Stomach smooth muscle (tissue), 2 donors: ENCODE measurements at regions not wholly inside any gene's neighbourhood (a gene's known extent, or its start where the extent isn't known, plus 50 kb on each side); places are given as distances from the start of the nearest gene placed in this dataset.

Experiments
- H3K27ac ChIP-seq: one replicate; pipeline ENCODE4 v1.7.0; 2013; ENCODE audit warnings: mild to moderate bottlenecking, low read length, inconsistent platforms
- H3K27me3 ChIP-seq, 2 donors: one replicate each; pipeline ENCODE4 v1.7.0; 2013; ENCODE audit warnings: low read length in 2 of 2; ENCODE audit not compliant: insufficient read depth in 2 of 2, control insufficient read depth in 1 of 2
- H3K36me3 ChIP-seq, 2 donors: one replicate each; pipeline ENCODE4 v1.7.0; 2013; ENCODE audit warnings: low read length in 2 of 2; ENCODE audit not compliant: control insufficient read depth in 2 of 2, insufficient read depth in 2 of 2
- H3K4me1 ChIP-seq: one replicate; pipeline ENCODE4 v1.7.0; 2013; ENCODE audit warnings: low read length; ENCODE audit not compliant: control insufficient read depth, insufficient read depth
- H3K4me3 ChIP-seq, 2 donors: one replicate each; pipeline ENCODE4 v1.7.0; 2013; ENCODE audit warnings: low read length in 2 of 2
- H3K9ac ChIP-seq, 2 donors: one replicate each; pipeline ENCODE4 v1.7.0; 2013; ENCODE audit warnings: low read length in 2 of 2, mild to moderate bottlenecking in 1 of 2
- H3K9me3 ChIP-seq, 2 donors: one replicate each; pipeline ENCODE4 v1.7.0; 2013; ENCODE audit warnings: low read length in 2 of 2; ENCODE audit not compliant: control insufficient read depth in 2 of 2
- donor health status: healthy.
- donor health status: Pancreatic carcinoma.

- H3K4me1 ChIP-seq: no peaks in the 10 kb centered on the region
- H3K9me3 ChIP-seq: no peaks in the 10 kb centered on the region
- peaks cover 0 to 3% of the 10 kb centered on the region in 2 donors for H3K27me3 ChIP-seq
- no peaks in the 10 kb centered on the region for H3K36me3 ChIP-seq
- no peak overlapping the region for H3K9ac ChIP-seq
- no peak overlapping the region for H3K27ac ChIP-seq
- H3K4me3 ChIP-seq: no peak overlapping the region
These were observed 121.4 kb upstream of the HDAC4 start for GRCh38 chr2:239522002-239522739.

GRCh38 chr2:239521518-239521815 lies 120.6 kb upstream of the HDAC4 start:
- Histone ChIP-seq H3K4me3 (no peak overlapping the region), H3K36me3 (no peaks in the 10 kb centered on the region), H3K4me1 (no peaks in the 10 kb centered on the region), H3K9ac (no peak overlapping the region), H3K9me3 (no peaks in the 10 kb centered on the region), H3K27me3 (peaks cover 0 to 3% of the 10 kb centered on the region in 2 donors), H3K27ac (no peak overlapping the region)

GRCh38 chr2:239520811-239521517 lies 120.1 kb upstream of the HDAC4 start:
- Histone ChIP-seq H3K27ac (no peak overlapping the region), H3K27me3 (peaks cover 0 to 2% of the 10 kb centered on the region in 2 donors), H3K9me3 (no peaks in the 10 kb centered on the region), H3K36me3 (no peaks in the 10 kb centered on the region), H3K4me3 (no peak overlapping the region), H3K9ac (no peak overlapping the region), H3K4me1 (no peaks in the 10 kb centered on the region)

- Histone ChIP-seq H3K4me3 (no peak overlapping the region), H3K9me3 (no peaks in the 10 kb centered on the region), H3K4me1 (no peaks in the 10 kb centered on the region), H3K27ac (no peak overlapping the region), H3K27me3 (no peaks in the 10 kb centered on the region), H3K36me3 (no peaks in the 10 kb centered on the region), H3K9ac (no peak overlapping the region)
These were observed 119.2 kb upstream of the HDAC4 start for GRCh38 chr2:239519921-239520585.

GRCh38 chr2:239519089-239519920 lies 118.5 kb upstream of the HDAC4 start:
- no peaks in the 10 kb centered on the region for H3K9me3 ChIP-seq
- H3K9ac ChIP-seq: no peak overlapping the region
- no peak overlapping the region for H3K27ac ChIP-seq
- no peak overlapping the region for H3K4me3 ChIP-seq
- H3K4me1 ChIP-seq: no peaks in the 10 kb centered on the region
- no peaks in the 10 kb centered on the region for H3K27me3 ChIP-seq
- H3K36me3 ChIP-seq: no peaks in the 10 kb centered on the region

GRCh38 chr2:239518286-239519088 lies 117.7 kb upstream of the HDAC4 start:
- H3K4me3 ChIP-seq: no peak overlapping the region
- no peaks in the 10 kb centered on the region for H3K4me1 ChIP-seq
- H3K27me3 ChIP-seq: no peaks in the 10 kb centered on the region
- no peaks in the 10 kb centered on the region for H3K9me3 ChIP-seq
- H3K27ac ChIP-seq: no peak overlapping the region
- H3K9ac ChIP-seq: no peak overlapping the region
- H3K36me3 ChIP-seq: no peaks in the 10 kb centered on the region

- H3K27ac ChIP-seq: no peak overlapping the region
- H3K36me3 ChIP-seq: no peaks in the 10 kb centered on the region
- H3K4me3 ChIP-seq: no peak overlapping the region
- H3K4me1 ChIP-seq: no peaks in the 10 kb centered on the region
- H3K27me3 ChIP-seq: no peaks in the 10 kb centered on the region
- no peaks in the 10 kb centered on the region for H3K9me3 ChIP-seq
- H3K9ac ChIP-seq: no peak overlapping the region
These were observed 116.9 kb upstream of the HDAC4 start for GRCh38 chr2:239517686-239518085.

- Histone ChIP-seq H3K9ac (no peak overlapping the region), H3K4me3 (no peak overlapping the region), H3K4me1 (no peaks in the 10 kb centered on the region), H3K9me3 (no peaks in the 10 kb centered on the region), H3K27ac (no peak overlapping the region), H3K27me3 (no peaks in the 10 kb centered on the region), H3K36me3 (no peaks in the 10 kb centered on the region)
These were observed 116.1 kb upstream of the HDAC4 start for GRCh38 chr2:239516954-239517305.

- Histone ChIP-seq H3K27me3 (no peaks in the 10 kb centered on the region), H3K36me3 (no peaks in the 10 kb centered on the region), H3K9ac (no peak overlapping the region), H3K4me1 (no peaks in the 10 kb centered on the region), H3K4me3 (no peak overlapping the region), H3K9me3 (no peaks in the 10 kb centered on the region), H3K27ac (no peak overlapping the region)
These were observed 115.6 kb upstream of the HDAC4 start for GRCh38 chr2:239516286-239516953.
